ENCODE measurements at regions not wholly inside any gene's neighbourhood (a gene's known extent, or its start where the extent isn't known, plus 50 kb on each side); places are given as distances from the start of the nearest gene placed in this dataset.

- H3K36me3 ChIP-seq (ENCODE audit: control insufficient read depth, insufficient read depth, low read length) = no peaks in the 10 kb centered on the region
- H3K79me2 ChIP-seq = no peaks in the 10 kb centered on the region
- TF ChIP-seq CTCF (IDR thresholded peaks at IDR 0.05) = no peak
- H3K4me1 ChIP-seq = no peaks in the 10 kb centered on the region
- H3K27ac ChIP-seq = no peak overlapping the region
- H3K9me3 ChIP-seq (ENCODE audit: control insufficient read depth, low read length) = no peaks in the 10 kb centered on the region
- H3K9ac ChIP-seq = no peak overlapping the region
- H3K4me3 ChIP-seq (ENCODE audit: low read depth, low read length) = no peak overlapping the region
- no peak overlapping the region for H3K4me2 ChIP-seq (ENCODE audit: low read length)
- no peak overlapping the region for H2AFZ ChIP-seq
- no peaks in the 10 kb centered on the region for H3K27me3 ChIP-seq (ENCODE audit: control insufficient read depth, insufficient read depth, low read length)
These were observed 180.9 kb downstream of the FGFR2 start for GRCh38 chr10:121417298-121417697.

GRCh38 chr10:121418126-121418777, 180.0 kb downstream of the FGFR2 start:
- Histone ChIP-seq H3K9ac (no peak overlapping the region), H3K4me2 (ENCODE audit: low read length) (no peak overlapping the region), H3K79me2 (no peaks in the 10 kb centered on the region), H3K9me3 (ENCODE audit: control insufficient read depth, low read length) (no peaks in the 10 kb centered on the region), H3K36me3 (ENCODE audit: control insufficient read depth, insufficient read depth, low read length) (no peaks in the 10 kb centered on the region), H3K4me1 (no peaks in the 10 kb centered on the region), H2AFZ (no peak overlapping the region), H3K4me3 (ENCODE audit: low read depth, low read length) (no peak overlapping the region), H3K27ac (no peak overlapping the region), H3K27me3 (ENCODE audit: control insufficient read depth, insufficient read depth, low read length) (no peaks in the 10 kb centered on the region)
- TF ChIP-seq CTCF (IDR thresholded peaks at IDR 0.05) = no peak

GRCh38 chr10:121420006-121420405, 178.2 kb downstream of the FGFR2 start:
- Histone ChIP-seq H3K4me2 (ENCODE audit: low read length) (no peak overlapping the region), H3K4me3 (ENCODE audit: low read depth, low read length) (no peak overlapping the region), H3K79me2 (no peaks in the 10 kb centered on the region), H3K4me1 (no peaks in the 10 kb centered on the region), H3K27ac (no peak overlapping the region), H3K9me3 (ENCODE audit: control insufficient read depth, low read length) (no peaks in the 10 kb centered on the region), H2AFZ (no peak overlapping the region), H3K9ac (no peak overlapping the region), H3K36me3 (ENCODE audit: control insufficient read depth, insufficient read depth, low read length) (no peaks in the 10 kb centered on the region), H3K27me3 (ENCODE audit: control insufficient read depth, insufficient read depth, low read length) (no peaks in the 10 kb centered on the region)
- no peak for TF ChIP-seq CTCF (IDR thresholded peaks at IDR 0.05)

GRCh38 chr10:121422096-121422495, 176.1 kb downstream of the FGFR2 start:
- Histone ChIP-seq H3K36me3 (ENCODE audit: control insufficient read depth, insufficient read depth, low read length) (no peaks in the 10 kb centered on the region), H3K9me3 (ENCODE audit: control insufficient read depth, low read length) (no peaks in the 10 kb centered on the region), H3K27me3 (ENCODE audit: control insufficient read depth, insufficient read depth, low read length) (no peaks in the 10 kb centered on the region), H3K27ac (no peak overlapping the region), H3K79me2 (no peaks in the 10 kb centered on the region), H2AFZ (no peak overlapping the region), H3K4me1 (no peaks in the 10 kb centered on the region), H3K4me2 (ENCODE audit: low read length) (no peak overlapping the region), H3K4me3 (ENCODE audit: low read depth, low read length) (no peak overlapping the region), H3K9ac (no peak overlapping the region)
- TF ChIP-seq CTCF (IDR thresholded peaks at IDR 0.05) = no peak

GRCh38 chr10:121425623-121426022, 172.6 kb downstream of the FGFR2 start:
- no peaks in the 10 kb centered on the region for H3K27me3 ChIP-seq (ENCODE audit: control insufficient read depth, insufficient read depth, low read length)
- H3K9me3 ChIP-seq (ENCODE audit: control insufficient read depth, low read length) = no peaks in the 10 kb centered on the region
- no peaks in the 10 kb centered on the region for H3K79me2 ChIP-seq
- no peaks in the 10 kb centered on the region for H3K36me3 ChIP-seq (ENCODE audit: control insufficient read depth, insufficient read depth, low read length)
- H3K9ac ChIP-seq = no peak overlapping the region
- H3K4me1 ChIP-seq = no peaks in the 10 kb centered on the region
- TF ChIP-seq CTCF (IDR thresholded peaks at IDR 0.05) = no peak
- no peak overlapping the region for H3K4me2 ChIP-seq (ENCODE audit: low read length)
- H2AFZ ChIP-seq = no peak overlapping the region
- H3K4me3 ChIP-seq (ENCODE audit: low read depth, low read length) = no peak overlapping the region
- H3K27ac ChIP-seq = no peak overlapping the region
